GM12878 (cell line): ENCODE measurements at regions not wholly inside any gene's neighbourhood (a gene's known extent, or its start where the extent isn't known, plus 50 kb on each side); places are given as distances from the start of the nearest gene placed in this dataset.

Experiments
- ATAC-seq: fragments of 200-7000 bp; cut with Tn5 transposase; 3 replicates; pipeline ENCODE4 v1.9.1; 2020; ENCODE audit warnings: mild to moderate bottlenecking, moderate library complexity
- BruUV-seq: library from RNA; stranded (reverse); fragments of 400-500 nt; replicated peaks from 2 replicates; lab custom pipeline; 2021; lab: Mats Ljungman, UMichigan
- CTCF ChIA-PET: fragments of 300-600 bp; sonication (Branson Sonifier 250); formaldehyde crosslinking; extraction: SDS; loops from one replicate; lab custom pipeline; 2021; ENCODE audit warnings: inconsistent platforms; lab: Yijun Ruan, JAX
- POLR2A ChIA-PET: fragments of 350-600 bp; formaldehyde crosslinking; extraction: SDS; loops from one replicate; lab custom pipeline; 2021; ENCODE audit warnings: inconsistent platforms; lab: Charles Lee
- RAD21 ChIA-PET: fragments of 300-600 bp; sonication (Branson Sonifier 250); formaldehyde crosslinking; loops from one replicate; lab custom pipeline; 2023; ENCODE audit warnings: antibody characterized with exemption; ENCODE audit not compliant: unreplicated experiment; lab: Charles Lee
- SMC1A ChIA-PET: fragments of 300-600 bp; sonication (Branson Sonifier 250); formaldehyde crosslinking; loops from one replicate; lab custom pipeline; 2023; ENCODE audit not compliant: unreplicated experiment, uncharacterized antibody; lab: Charles Lee
- DNase-seq: peaks from one replicate; pipeline ENCODE4 v3.0.0-alpha.2; 2011; ENCODE audit warnings: low read depth, low spot score
- FAIRE-seq: peaks from 3 replicates; lab custom pipeline; 2011; peaks lifted over from hg19 to GRCh38; lab: Jason Lieb, UNC
- H2AFZ ChIP-seq: 2 replicates; pipeline ENCODE4 v1.6.0; 2011; ENCODE audit warnings: low read depth, low read length, control low read depth; ENCODE audit not compliant: control insufficient read depth
- H3K27ac ChIP-seq: 2 replicates; pipeline ENCODE4 v1.5.1; 2011; ENCODE audit warnings: control low read depth; ENCODE audit not compliant: control insufficient read depth, insufficient read depth
- H3K27me3 ChIP-seq, 2 experiments: replicated peaks in 1 of 2; 2 replicates each; pipeline versions ENCODE4 v1.6.0 to v1.6.1; 2011; ENCODE audit warnings: low read length in 1 of 2; ENCODE audit not compliant: control insufficient read depth in 2 of 2, insufficient read depth in 2 of 2
- H3K36me3 ChIP-seq, 2 experiments: 2 replicates each; pipeline ENCODE4 v1.5.1; 2011; ENCODE audit warnings: low read length in 1 of 2; ENCODE audit not compliant: control insufficient read depth in 2 of 2, insufficient read depth in 2 of 2
- H3K4me1 ChIP-seq: 2 replicates; pipeline ENCODE4 v1.6.1; 2011; ENCODE audit warnings: mild to moderate bottlenecking, low read length, moderate library complexity, mixed read lengths; ENCODE audit not compliant: control insufficient read depth, insufficient read depth
- H3K4me2 ChIP-seq: 2 replicates; pipeline ENCODE4 v1.6.0; 2011; ENCODE audit warnings: control low read depth; ENCODE audit not compliant: control insufficient read depth, insufficient read depth
- H3K4me3 ChIP-seq: fragments of 200-600 bp; sonication (generic); 2 replicates; pipeline ENCODE4 v1.5.1; 2016
- H3K79me2 ChIP-seq: 2 replicates; pipeline ENCODE4 v1.6.0; 2011; ENCODE audit warnings: low read length; ENCODE audit not compliant: control insufficient read depth, insufficient read depth
- H3K9ac ChIP-seq: 2 replicates; pipeline ENCODE4 v1.8.0; 2011; ENCODE audit warnings: low read length, control low read depth, mixed read lengths; ENCODE audit not compliant: control insufficient read depth, insufficient read depth
- H3K9me3 ChIP-seq: replicated peaks from 3 replicates; pipeline ENCODE4 v1.5.1; 2011; ENCODE audit warnings: mild to moderate bottlenecking, low read length; ENCODE audit not compliant: control insufficient read depth, insufficient read depth
- H4K20me1 ChIP-seq: 2 replicates; pipeline ENCODE4 v1.6.0; 2011; ENCODE audit not compliant: control insufficient read depth, insufficient read depth
- ATF2 ChIP-seq: IDR thresholded peaks from 2 replicates; pipeline ENCODE4 v1.6.1; 2012; ENCODE audit warnings: low read length, inconsistent platforms
- EP300 ChIP-seq, 2 experiments: fragments of 150-350 bp in 1 of 2; IDR thresholded peaks; 2 replicates each; pipeline ENCODE4 v1.6.1; 2011 to 2012; ENCODE audit warnings: low read depth in 2 of 2, low read length in 2 of 2, borderline replicate concordance in 1 of 2, improper control_type of control experiment in 1 of 2, inconsistent platforms in 1 of 2; ENCODE audit not compliant: control insufficient read depth in 1 of 2
- FOXK2 ChIP-seq: fragments of 450-650 bp; IDR thresholded peaks from 2 replicates; pipeline ENCODE4 v1.6.1; 2017; ENCODE audit warnings: mild to moderate bottlenecking, moderate library complexity
- FOXM1 ChIP-seq: IDR thresholded peaks from 2 replicates; pipeline ENCODE4 v1.6.1; 2012; ENCODE audit warnings: low read depth, mild to moderate bottlenecking, inconsistent platforms, low read length, moderate library complexity
- KLF5 ChIP-seq: fragments of 450-650 bp; IDR thresholded peaks from 2 replicates; pipeline ENCODE4 v1.6.1; 2014; ENCODE audit warnings: mild to moderate bottlenecking; ENCODE audit not compliant: partially characterized antibody
- POLR2A ChIP-seq: IDR thresholded peaks from 2 replicates; pipeline ENCODE4 v1.6.1; 2011; ENCODE audit warnings: low read depth, mild to moderate bottlenecking, low read length
- RB1 ChIP-seq: fragments of 450-650 bp; formaldehyde crosslinking; IDR thresholded peaks from 2 replicates; pipeline ENCODE4 v1.6.1; 2017; ENCODE audit warnings: mild to moderate bottlenecking, borderline replicate concordance
- RBBP5 ChIP-seq: fragments of 200-600 bp; sonication (generic); conservative IDR thresholded peaks from 2 replicates; pipeline ENCODE4 v1.6.1; 2016
- RUNX3 ChIP-seq: IDR thresholded peaks from 2 replicates; pipeline ENCODE4 v1.6.1; 2012; ENCODE audit warnings: low read length, inconsistent platforms
- SIX5 ChIP-seq: IDR thresholded peaks from 2 replicates; pipeline ENCODE4 v1.6.1; 2011; ENCODE audit warnings: mild to moderate bottlenecking, low read depth, low read length, moderate library complexity; ENCODE audit not compliant: severe bottlenecking
- SUZ12 ChIP-seq: fragments of 200-600 bp; sonication (generic); IDR thresholded peaks from one replicate; pipeline ENCODE4 v1.6.1; 2018; ENCODE audit warnings: antibody characterized with exemption, mild to moderate bottlenecking; ENCODE audit not compliant: unreplicated experiment
- WGBS: methylation state at CpG from one replicate; pipeline ENCODE4 v1.1.6; 2016; ENCODE audit warnings: low lambda C conversion rate; ENCODE audit not compliant: insufficient replicate concordance, insufficient coverage; ENCODE audit errors: missing lambda C conversion rate; 5-methylcytosine and 5-hydroxymethylcytosine counted together
- in situ Hi-C: fragments of 300-500 bp; cut with MboI; formaldehyde crosslinking; loops from 9 replicates; pipeline ENCODE4 v1.14.3; 2018; ENCODE audit warnings: mixed read lengths
- intact Hi-C: fragments of 100-400 bp; cut with micrococcal nuclease; formaldehyde crosslinking; loops from one replicate; pipeline ENCODE4 v1.14.2; 2022; ENCODE audit not compliant: unreplicated experiment
- TF ChIP-seq, protein P1 (sequence below): fragments of 450-650 bp; IDR thresholded peaks from 2 replicates; pipeline ENCODE4 v1.6.1; 2017; ENCODE audit warnings: antibody characterized with exemption, mild to moderate bottlenecking, moderate library complexity
- TF ChIP-seq, protein P2 (sequence below): fragments of 450-650 bp; IDR thresholded peaks from 2 replicates; pipeline ENCODE4 v1.6.1; 2017; ENCODE audit warnings: low read depth, mild to moderate bottlenecking, moderate library complexity
- TF ChIP-seq, protein P3 (sequence below): IDR thresholded peaks from 2 replicates; pipeline ENCODE4 v1.6.1; 2011; ENCODE audit warnings: low read depth, low read length, improper control_type of control experiment, borderline replicate concordance
- TF ChIP-seq, protein P4 (sequence below): IDR thresholded peaks from 2 replicates; pipeline ENCODE4 v1.6.1; 2012; ENCODE audit warnings: low read depth, low read length, improper control_type of control experiment

DNA sequence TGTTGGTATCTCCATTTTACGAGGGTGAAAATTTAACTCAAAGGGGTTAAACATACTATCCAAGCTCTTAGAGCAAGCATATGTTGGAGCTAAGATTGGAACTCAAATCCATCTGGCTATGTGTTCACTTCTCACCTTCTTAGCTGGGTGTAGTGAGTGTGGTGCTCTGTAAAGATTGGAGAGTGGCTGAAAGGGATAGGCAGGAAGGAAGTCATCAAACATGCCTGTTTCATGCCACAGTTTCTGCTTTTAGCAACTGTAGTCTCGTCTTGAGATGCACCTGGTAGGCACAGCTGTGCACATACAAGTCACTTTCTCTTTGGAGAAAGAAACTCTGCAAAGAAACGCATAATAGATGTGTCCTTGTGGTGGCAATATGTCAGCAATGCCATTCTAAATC is 189.1 kb upstream of the MDFIC2 start:
- SMC1A ChIA-PET, result no interaction called here
- no TSS peak for BruUV-seq
- CTCF ChIA-PET, result interaction anchor here (1.4 kb wide), 1 partner anchor 29 kb away, joined by 3 read pairs; no protein-coding TSS in a partner anchor
- no peaks in the 10 kb centered on the region for H4K20me1 ChIP-seq
- no peak overlapping the region for H3K4me3 ChIP-seq
- POLR2A ChIA-PET, result no interaction called here
- H3K27me3 ChIP-seq, result no peaks in the 10 kb centered on the region
- RAD21 ChIA-PET, result no interaction called here
- FAIRE-seq (no peak), DNase-seq (no peak), ATAC-seq (no peak)
- in situ Hi-C loops (no loop called here), intact Hi-C loops (no loop called here)
- H3K9ac ChIP-seq, result no peak overlapping the region
- H3K4me2 ChIP-seq, result no peak overlapping the region
- H3K36me3 ChIP-seq, result no peaks in the 10 kb centered on the region
- no peaks in the 10 kb centered on the region for H3K4me1 ChIP-seq
- H2AFZ ChIP-seq, result no peak overlapping the region
- no peak overlapping the region for H3K27ac ChIP-seq
- no peaks in the 10 kb centered on the region for H3K9me3 ChIP-seq
- H3K79me2 ChIP-seq, result no peaks in the 10 kb centered on the region
- no peak for TF ChIP-seq POLR2A
- TF ChIP-seq SIX5, result no peak
- TF ChIP-seq, protein P1, sequence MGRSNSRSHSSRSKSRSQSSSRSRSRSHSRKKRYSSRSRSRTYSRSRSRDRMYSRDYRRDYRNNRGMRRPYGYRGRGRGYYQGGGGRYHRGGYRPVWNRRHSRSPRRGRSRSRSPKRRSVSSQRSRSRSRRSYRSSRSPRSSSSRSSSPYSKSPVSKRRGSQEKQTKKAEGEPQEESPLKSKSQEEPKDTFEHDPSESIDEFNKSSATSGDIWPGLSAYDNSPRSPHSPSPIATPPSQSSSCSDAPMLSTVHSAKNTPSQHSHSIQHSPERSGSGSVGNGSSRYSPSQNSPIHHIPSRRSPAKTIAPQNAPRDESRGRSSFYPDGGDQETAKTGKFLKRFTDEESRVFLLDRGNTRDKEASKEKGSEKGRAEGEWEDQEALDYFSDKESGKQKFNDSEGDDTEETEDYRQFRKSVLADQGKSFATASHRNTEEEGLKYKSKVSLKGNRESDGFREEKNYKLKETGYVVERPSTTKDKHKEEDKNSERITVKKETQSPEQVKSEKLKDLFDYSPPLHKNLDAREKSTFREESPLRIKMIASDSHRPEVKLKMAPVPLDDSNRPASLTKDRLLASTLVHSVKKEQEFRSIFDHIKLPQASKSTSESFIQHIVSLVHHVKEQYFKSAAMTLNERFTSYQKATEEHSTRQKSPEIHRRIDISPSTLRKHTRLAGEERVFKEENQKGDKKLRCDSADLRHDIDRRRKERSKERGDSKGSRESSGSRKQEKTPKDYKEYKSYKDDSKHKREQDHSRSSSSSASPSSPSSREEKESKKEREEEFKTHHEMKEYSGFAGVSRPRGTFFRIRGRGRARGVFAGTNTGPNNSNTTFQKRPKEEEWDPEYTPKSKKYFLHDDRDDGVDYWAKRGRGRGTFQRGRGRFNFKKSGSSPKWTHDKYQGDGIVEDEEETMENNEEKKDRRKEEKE, result no peak
- no peak for TF ChIP-seq EP300 (IDR thresholded peaks at IDR 0.05; ENCODE audit: borderline replicate concordance in 1 of 2, control insufficient read depth in 1 of 2, low read depth in 2 of 2, low read length in 2 of 2)
- TF ChIP-seq RBBP5, result no peak
- no peak for TF ChIP-seq RB1
- no peak for TF ChIP-seq FOXM1
- TF ChIP-seq RUNX3, result no peak
- TF ChIP-seq, protein P2, sequence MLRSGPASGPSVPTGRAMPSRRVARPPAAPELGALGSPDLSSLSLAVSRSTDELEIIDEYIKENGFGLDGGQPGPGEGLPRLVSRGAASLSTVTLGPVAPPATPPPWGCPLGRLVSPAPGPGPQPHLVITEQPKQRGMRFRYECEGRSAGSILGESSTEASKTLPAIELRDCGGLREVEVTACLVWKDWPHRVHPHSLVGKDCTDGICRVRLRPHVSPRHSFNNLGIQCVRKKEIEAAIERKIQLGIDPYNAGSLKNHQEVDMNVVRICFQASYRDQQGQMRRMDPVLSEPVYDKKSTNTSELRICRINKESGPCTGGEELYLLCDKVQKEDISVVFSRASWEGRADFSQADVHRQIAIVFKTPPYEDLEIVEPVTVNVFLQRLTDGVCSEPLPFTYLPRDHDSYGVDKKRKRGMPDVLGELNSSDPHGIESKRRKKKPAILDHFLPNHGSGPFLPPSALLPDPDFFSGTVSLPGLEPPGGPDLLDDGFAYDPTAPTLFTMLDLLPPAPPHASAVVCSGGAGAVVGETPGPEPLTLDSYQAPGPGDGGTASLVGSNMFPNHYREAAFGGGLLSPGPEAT, result no peak
- no peak for TF ChIP-seq ATF2
- TF ChIP-seq SUZ12, result no peak
- TF ChIP-seq KLF5, result no peak
- TF ChIP-seq FOXK2, result no peak
- TF ChIP-seq, protein P3, sequence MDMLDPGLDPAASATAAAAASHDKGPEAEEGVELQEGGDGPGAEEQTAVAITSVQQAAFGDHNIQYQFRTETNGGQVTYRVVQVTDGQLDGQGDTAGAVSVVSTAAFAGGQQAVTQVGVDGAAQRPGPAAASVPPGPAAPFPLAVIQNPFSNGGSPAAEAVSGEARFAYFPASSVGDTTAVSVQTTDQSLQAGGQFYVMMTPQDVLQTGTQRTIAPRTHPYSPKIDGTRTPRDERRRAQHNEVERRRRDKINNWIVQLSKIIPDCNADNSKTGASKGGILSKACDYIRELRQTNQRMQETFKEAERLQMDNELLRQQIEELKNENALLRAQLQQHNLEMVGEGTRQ, result no peak
- TF ChIP-seq, protein P4, sequence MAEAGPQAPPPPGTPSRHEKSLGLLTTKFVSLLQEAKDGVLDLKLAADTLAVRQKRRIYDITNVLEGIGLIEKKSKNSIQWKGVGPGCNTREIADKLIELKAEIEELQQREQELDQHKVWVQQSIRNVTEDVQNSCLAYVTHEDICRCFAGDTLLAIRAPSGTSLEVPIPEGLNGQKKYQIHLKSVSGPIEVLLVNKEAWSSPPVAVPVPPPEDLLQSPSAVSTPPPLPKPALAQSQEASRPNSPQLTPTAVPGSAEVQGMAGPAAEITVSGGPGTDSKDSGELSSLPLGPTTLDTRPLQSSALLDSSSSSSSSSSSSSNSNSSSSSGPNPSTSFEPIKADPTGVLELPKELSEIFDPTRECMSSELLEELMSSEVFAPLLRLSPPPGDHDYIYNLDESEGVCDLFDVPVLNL, result no peak
- WGBS, result 0% methylated on average over 3 of the region's 3 CpGs
